ENCODE measurements at regions not wholly inside any gene's neighbourhood (a gene's known extent, or its start where the extent isn't known, plus 50 kb on each side); places are given as distances from the start of the nearest gene placed in this dataset.

- no peaks in the 10 kb centered on the region for H3K27me3 ChIP-seq
- TF ChIP-seq EZH2phosphoT487 (IDR thresholded peaks at IDR 0.05) (no peak), CTCF (IDR thresholded peaks at IDR 0.05) (no peak), EZH2 (IDR thresholded peaks at IDR 0.05) (no peak)
- no peak overlapping the region for H3K9ac ChIP-seq
- peaks cover 61% of the 10 kb centered on the region for H3K4me1 ChIP-seq
- DNase-seq (ENCODE audit: low spot score) = no peak
- peaks cover 100% of the 10 kb centered on the region for H4K20me1 ChIP-seq (ENCODE audit: low read depth)
- no peak overlapping the region for H3K4me2 ChIP-seq
- no peaks in the 10 kb centered on the region for H3K36me3 ChIP-seq
- peaks cover 100% of the 10 kb centered on the region for H3K79me2 ChIP-seq (ENCODE audit: low read depth)
- H3K4me3 ChIP-seq = no peak overlapping the region
- no peak overlapping the region for H3K27ac Mint-ChIP-seq
- H3K9me3 Mint-ChIP-seq = peaks cover 6% of the 10 kb centered on the region
- no peaks in the 10 kb centered on the region for H3K36me3 Mint-ChIP-seq
- H3F3A ChIP-seq (ENCODE audit: low read depth) = peaks cover 11% of the 10 kb centered on the region
- no peak overlapping the region for H3K27ac ChIP-seq
- H2AFZ ChIP-seq (replicated peaks) = no peak overlapping the region
- no peak overlapping the region for H3K4me3 Mint-ChIP-seq
- no peaks in the 10 kb centered on the region for H3K9me3 ChIP-seq (ENCODE audit: low read depth)
- H3K27me3 Mint-ChIP-seq (ENCODE audit: insufficient read depth, low read depth) = no peaks in the 10 kb centered on the region
- H3K4me1 Mint-ChIP-seq = peaks cover 33% of the 10 kb centered on the region
These were observed 440.5 kb downstream of the SHQ1 start for GRCh38 chr3:72407766-72408165.

DNA sequence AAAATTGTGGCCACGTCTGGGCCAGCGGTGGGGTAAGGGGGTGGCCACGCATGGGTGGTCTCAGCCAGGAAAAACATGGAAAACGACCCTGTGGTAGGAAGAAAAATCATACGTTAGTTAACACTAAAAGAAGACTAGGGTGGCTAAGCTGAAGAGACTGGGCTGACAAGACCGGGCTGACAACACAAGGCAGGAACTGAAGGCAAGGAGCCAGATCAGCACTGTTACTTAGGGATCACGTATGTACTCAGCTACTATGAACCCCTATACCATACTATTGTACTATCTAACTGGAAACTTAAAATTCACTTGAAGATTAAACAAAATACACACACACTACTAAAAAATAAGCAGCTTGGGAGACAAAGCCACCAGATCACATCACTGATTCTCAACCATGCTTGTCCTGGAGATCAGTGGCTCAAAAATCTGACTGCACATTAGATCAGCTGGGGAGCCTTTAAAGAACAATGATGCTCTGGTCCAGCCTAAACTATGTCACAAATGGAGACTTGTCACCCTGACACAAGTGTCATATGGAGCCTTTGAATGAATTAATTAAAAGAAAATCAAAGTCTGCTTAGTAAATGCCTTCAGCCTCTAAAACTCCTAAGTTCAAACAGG is 442.2 kb downstream of the SHQ1 start:
- H3K36me3 Mint-ChIP-seq = no peaks in the 10 kb centered on the region
- peaks cover 11% of the 10 kb centered on the region for H3F3A ChIP-seq (ENCODE audit: low read depth)
- H3K4me1 Mint-ChIP-seq = peaks cover 27% of the 10 kb centered on the region
- H2AFZ ChIP-seq (replicated peaks) = no peak overlapping the region
- TF ChIP-seq EZH2phosphoT487 (IDR thresholded peaks at IDR 0.05) (no peak), EZH2 (IDR thresholded peaks at IDR 0.05) (no peak), CTCF (IDR thresholded peaks at IDR 0.05) (no peak)
- H3K27me3 ChIP-seq = no peaks in the 10 kb centered on the region
- H3K36me3 ChIP-seq = no peaks in the 10 kb centered on the region
- H3K4me2 ChIP-seq = peak overlapping the region; percentile 53
- no peak overlapping the region for H3K27ac ChIP-seq
- DNase-seq (ENCODE audit: low spot score) = no peak
- peaks cover 100% of the 10 kb centered on the region for H3K79me2 ChIP-seq (ENCODE audit: low read depth)
- peaks cover 66% of the 10 kb centered on the region for H3K4me1 ChIP-seq
- H3K9me3 Mint-ChIP-seq = peaks cover 2% of the 10 kb centered on the region
- no peak overlapping the region for H3K27ac Mint-ChIP-seq
- no peak overlapping the region for H3K4me3 ChIP-seq
- no peaks in the 10 kb centered on the region for H3K9me3 ChIP-seq (ENCODE audit: low read depth)
- no peaks in the 10 kb centered on the region for H3K27me3 Mint-ChIP-seq (ENCODE audit: insufficient read depth, low read depth)
- H3K4me3 Mint-ChIP-seq = no peak overlapping the region
- H4K20me1 ChIP-seq (ENCODE audit: low read depth) = peaks cover 100% of the 10 kb centered on the region
- no peak overlapping the region for H3K9ac ChIP-seq

- H3K36me3 Mint-ChIP-seq = peaks cover 11% of the 10 kb centered on the region
- no peak for DNase-seq (ENCODE audit: low spot score)
- no peak overlapping the region for H2AFZ ChIP-seq (replicated peaks)
- H3K9me3 ChIP-seq (ENCODE audit: low read depth) = no peaks in the 10 kb centered on the region
- H3K79me2 ChIP-seq (ENCODE audit: low read depth) = peaks cover 100% of the 10 kb centered on the region
- peaks cover 28% of the 10 kb centered on the region for H3K9me3 Mint-ChIP-seq
- H3K27me3 ChIP-seq = no peaks in the 10 kb centered on the region
- no peak overlapping the region for H3K9ac ChIP-seq
- H3K27me3 Mint-ChIP-seq (ENCODE audit: insufficient read depth, low read depth) = no peaks in the 10 kb centered on the region
- H3K27ac ChIP-seq = no peak overlapping the region
- H3K4me3 ChIP-seq = no peak overlapping the region
- no peak overlapping the region for H3K4me2 ChIP-seq
- no peak overlapping the region for H3K27ac Mint-ChIP-seq
- no peaks in the 10 kb centered on the region for H3F3A ChIP-seq (ENCODE audit: low read depth)
- H3K36me3 ChIP-seq = no peaks in the 10 kb centered on the region
- TF ChIP-seq EZH2phosphoT487 (IDR thresholded peaks at IDR 0.05) (no peak), EZH2 (IDR thresholded peaks at IDR 0.05) (no peak), CTCF (IDR thresholded peaks at IDR 0.05) (no peak)
- H4K20me1 ChIP-seq (ENCODE audit: low read depth) = peaks cover 100% of the 10 kb centered on the region
- peaks cover 41% of the 10 kb centered on the region for H3K4me1 ChIP-seq
- H3K4me3 Mint-ChIP-seq = no peak overlapping the region
- H3K4me1 Mint-ChIP-seq = peaks cover 17% of the 10 kb centered on the region
These were observed 447.2 kb downstream of the SHQ1 start for GRCh38 chr3:72401005-72401545.
